Large intestine (tissue), 3 donors: ENCODE measurements at regions not wholly inside any gene's neighbourhood (a gene's known extent, or its start where the extent isn't known, plus 50 kb on each side); places are given as distances from the start of the nearest gene placed in this dataset.

Experiments used
- DNase-seq, 2 donors: peaks; one replicate each; pipeline versions ENCODE4 v3.0.0 to v3.0.0-alpha.2; 2013
- H3K27ac ChIP-seq: one replicate; pipeline ENCODE4 v1.5.1; 2013; ENCODE audit warnings: low read length
- H3K27me3 ChIP-seq: 2 replicates; pipeline ENCODE4 v1.6.1; 2013; ENCODE audit warnings: low read length; ENCODE audit not compliant: control insufficient read depth, insufficient read depth
- H3K36me3 ChIP-seq: 2 replicates; pipeline ENCODE4 v1.6.1; 2013; ENCODE audit warnings: low read length; ENCODE audit not compliant: control insufficient read depth, insufficient read depth
- H3K4me1 ChIP-seq: one replicate; pipeline ENCODE4 v1.6.1; 2013; ENCODE audit warnings: low read length; ENCODE audit not compliant: control insufficient read depth, insufficient read depth
- H3K4me3 ChIP-seq: one replicate; pipeline ENCODE4 v1.5.1; 2013; ENCODE audit warnings: low read length
- H3K9me3 ChIP-seq: one replicate; pipeline ENCODE4 v1.6.1; 2013; ENCODE audit warnings: mild to moderate bottlenecking, low read depth, low read length, moderate library complexity; ENCODE audit not compliant: control insufficient read depth
- WGBS: methylation state at CpG from one replicate; pipeline ENCODE4 v1.1.5; 2013; ENCODE audit warnings: low lambda C conversion rate; ENCODE audit not compliant: insufficient coverage; 5-methylcytosine and 5-hydroxymethylcytosine counted together

GRCh38 chr20:40778894-40779496, 90.0 kb upstream of the MAFB start:
- peaks cover 8% of the 10 kb centered on the region for H3K27me3 ChIP-seq
- no peaks in the 10 kb centered on the region for H3K4me1 ChIP-seq
- no peak for DNase-seq
- H3K9me3 ChIP-seq: no peaks in the 10 kb centered on the region
- no peak overlapping the region for H3K4me3 ChIP-seq
- H3K27ac ChIP-seq: no peak overlapping the region
- WGBS: no CpG with 5 or more reads among the region's 2 CpGs
- H3K36me3 ChIP-seq: no peaks in the 10 kb centered on the region

- no peak overlapping the region for H3K27ac ChIP-seq
- H3K4me1 ChIP-seq: no peaks in the 10 kb centered on the region
- peaks cover 8% of the 10 kb centered on the region for H3K27me3 ChIP-seq
- DNase-seq: no peak
- no peaks in the 10 kb centered on the region for H3K36me3 ChIP-seq
- 100% methylated on average over 1 of the region's 14 CpGs for WGBS
- no peak overlapping the region for H3K4me3 ChIP-seq
- no peaks in the 10 kb centered on the region for H3K9me3 ChIP-seq
These were observed 92.4 kb upstream of the MAFB start for GRCh38 chr20:40781327-40782042.

- WGBS: no CpG with 5 or more reads among the region's 11 CpGs
- H3K27me3 ChIP-seq: peaks cover 8% of the 10 kb centered on the region
- H3K9me3 ChIP-seq: no peaks in the 10 kb centered on the region
- no peak overlapping the region for H3K27ac ChIP-seq
- no peak overlapping the region for H3K4me3 ChIP-seq
- H3K4me1 ChIP-seq: no peaks in the 10 kb centered on the region
- H3K36me3 ChIP-seq: no peaks in the 10 kb centered on the region
- DNase-seq: no peak
These were observed 93.0 kb upstream of the MAFB start for GRCh38 chr20:40782043-40782368.

GRCh38 chr20:40785346-40785745, 96.3 kb upstream of the MAFB start:
- Histone ChIP-seq H3K4me3 (no peak overlapping the region), H3K4me1 (no peaks in the 10 kb centered on the region), H3K36me3 (no peaks in the 10 kb centered on the region), H3K27me3 (peaks cover 2% of the 10 kb centered on the region), H3K27ac (no peak overlapping the region), H3K9me3 (no peaks in the 10 kb centered on the region)
- WGBS: 100% methylated on average over 1 of the region's 3 CpGs
- no peak for DNase-seq

GRCh38 chr20:40786336-40786735, 97.3 kb upstream of the MAFB start:
- no peak for DNase-seq
- no peak overlapping the region for H3K27ac ChIP-seq
- no peak overlapping the region for H3K4me3 ChIP-seq
- H3K4me1 ChIP-seq: no peaks in the 10 kb centered on the region
- peaks cover 2% of the 10 kb centered on the region for H3K27me3 ChIP-seq
- 100% methylated on average over 2 of the region's 11 CpGs for WGBS
- no peaks in the 10 kb centered on the region for H3K9me3 ChIP-seq
- no peaks in the 10 kb centered on the region for H3K36me3 ChIP-seq

GRCh38 chr20:40787941-40788340, 98.9 kb upstream of the MAFB start:
- H3K4me1 ChIP-seq: no peaks in the 10 kb centered on the region
- H3K27me3 ChIP-seq: peaks cover 2% of the 10 kb centered on the region
- no peak overlapping the region for H3K27ac ChIP-seq
- DNase-seq: no peak
- WGBS: no CpG with 5 or more reads among the region's 5 CpGs
- no peaks in the 10 kb centered on the region for H3K9me3 ChIP-seq
- H3K36me3 ChIP-seq: no peaks in the 10 kb centered on the region
- no peak overlapping the region for H3K4me3 ChIP-seq

- DNase-seq: no peak
- no peaks in the 10 kb centered on the region for H3K36me3 ChIP-seq
- H3K27me3 ChIP-seq: peaks cover 2% of the 10 kb centered on the region
- WGBS: 67% methylated on average over 2 of the region's 4 CpGs
- no peaks in the 10 kb centered on the region for H3K9me3 ChIP-seq
- no peak overlapping the region for H3K27ac ChIP-seq
- H3K4me3 ChIP-seq: no peak overlapping the region
- no peaks in the 10 kb centered on the region for H3K4me1 ChIP-seq
These were observed 108.4 kb upstream of the MAFB start for GRCh38 chr20:40797425-40797824.

- Histone ChIP-seq H3K36me3 (no peaks in the 10 kb centered on the region), H3K27ac (no peak overlapping the region)
These were observed 109.0 kb upstream of the MAFB start for GRCh38 chr20:40798066-40798465.

GRCh38 chr20:40802886-40803285, 113.8 kb upstream of the MAFB start:
- Histone ChIP-seq H3K9me3 (no peaks in the 10 kb centered on the region), H3K27ac (no peak overlapping the region), H3K27me3 (peaks cover 14% of the 10 kb centered on the region), H3K36me3 (no peaks in the 10 kb centered on the region), H3K4me1 (no peaks in the 10 kb centered on the region), H3K4me3 (no peak overlapping the region)
- no peak for DNase-seq
- no CpG with 5 or more reads among the region's 3 CpGs for WGBS

More at GRCh38 chr20:40798066-40798465, 109.0 kb upstream of the MAFB start:
- Histone ChIP-seq H3K4me3 (no peak overlapping the region), H3K4me1 (no peaks in the 10 kb centered on the region), H3K9me3 (no peaks in the 10 kb centered on the region), H3K27me3 (peaks cover 2% of the 10 kb centered on the region)
- DNase-seq: no peak

GRCh38 chr20:40803381-40803780, 114.3 kb upstream of the MAFB start:
- Histone ChIP-seq H3K27me3 (peaks cover 18% of the 10 kb centered on the region), H3K9me3 (no peaks in the 10 kb centered on the region), H3K36me3 (no peaks in the 10 kb centered on the region), H3K4me1 (no peaks in the 10 kb centered on the region), H3K27ac (no peak overlapping the region), H3K4me3 (no peak overlapping the region)
- DNase-seq: no peak
- WGBS: 80% methylated on average over 1 of the region's 5 CpGs

- H3K4me1 ChIP-seq: no peaks in the 10 kb centered on the region
- no CpG with 5 or more reads among the region's 3 CpGs for WGBS
- H3K27ac ChIP-seq: no peak overlapping the region
- no peaks in the 10 kb centered on the region for H3K9me3 ChIP-seq
- no peak for DNase-seq
- H3K36me3 ChIP-seq: no peaks in the 10 kb centered on the region
- no peak overlapping the region for H3K4me3 ChIP-seq
- H3K27me3 ChIP-seq: peaks cover 18% of the 10 kb centered on the region
These were observed 116.6 kb upstream of the MAFB start for GRCh38 chr20:40805592-40805991.
